ENCODE measurements at regions not wholly inside any gene's neighbourhood (a gene's known extent, or its start where the extent isn't known, plus 50 kb on each side); places are given as distances from the start of the nearest gene placed in this dataset.

GRCh38 chr7:86214734-86215133 is 429.0 kb upstream of the GRM3 start:
- TF ChIP-seq CTCF (conservative IDR thresholded peaks at IDR 0.05), result no peak
- Mint-ChIP-seq H3K4me1 (no peaks in the 10 kb centered on the region), H3K27me3 (ENCODE audit: low read depth) (no peaks in the 10 kb centered on the region), H3K4me3 (no peak overlapping the region), H3K9me3 (no peaks in the 10 kb centered on the region), H3K27ac (ENCODE audit: unreplicated experiment) (no peak overlapping the region), H3K36me3 (ENCODE audit: low read depth) (no peaks in the 10 kb centered on the region)
- DNase-seq (ENCODE audit: low read depth, low spot score), result no peak

- H3K27ac Mint-ChIP-seq (ENCODE audit: unreplicated experiment), result no peak overlapping the region
- H3K4me1 Mint-ChIP-seq, result no peaks in the 10 kb centered on the region
Observed at GRCh38 chr7:86212976-86213375, 430.7 kb upstream of the GRM3 start.

GRCh38 chr7:86209036-86209435 is 434.7 kb upstream of the GRM3 start:
- no peak overlapping the region for H3K4me3 Mint-ChIP-seq
- H3K27ac Mint-ChIP-seq (ENCODE audit: unreplicated experiment), result no peak overlapping the region
- H3K27me3 Mint-ChIP-seq (ENCODE audit: low read depth), result no peaks in the 10 kb centered on the region
- no peaks in the 10 kb centered on the region for H3K36me3 Mint-ChIP-seq (ENCODE audit: low read depth)
- DNase-seq (ENCODE audit: low read depth, low spot score), result no peak
- no peak for TF ChIP-seq CTCF (conservative IDR thresholded peaks at IDR 0.05)
- H3K4me1 Mint-ChIP-seq, result no peaks in the 10 kb centered on the region
- H3K9me3 Mint-ChIP-seq, result no peaks in the 10 kb centered on the region

More at GRCh38 chr7:86212976-86213375, 430.7 kb upstream of the GRM3 start:
- Mint-ChIP-seq H3K4me3 (no peak overlapping the region), H3K9me3 (no peaks in the 10 kb centered on the region), H3K27me3 (ENCODE audit: low read depth) (no peaks in the 10 kb centered on the region), H3K36me3 (ENCODE audit: low read depth) (no peaks in the 10 kb centered on the region)
- no peak for DNase-seq (ENCODE audit: low read depth, low spot score)
- TF ChIP-seq CTCF (conservative IDR thresholded peaks at IDR 0.05), result no peak

GRCh38 chr7:86207740-86208139 is 436.0 kb upstream of the GRM3 start:
- Mint-ChIP-seq H3K27me3 (ENCODE audit: low read depth) (no peaks in the 10 kb centered on the region), H3K27ac (ENCODE audit: unreplicated experiment) (no peak overlapping the region), H3K4me1 (no peaks in the 10 kb centered on the region), H3K9me3 (no peaks in the 10 kb centered on the region), H3K36me3 (ENCODE audit: low read depth) (peaks cover 3% of the 10 kb centered on the region), H3K4me3 (no peak overlapping the region)
- no peak for TF ChIP-seq CTCF (conservative IDR thresholded peaks at IDR 0.05)
- no peak for DNase-seq (ENCODE audit: low read depth, low spot score)

- Mint-ChIP-seq H3K27me3 (ENCODE audit: low read depth) (no peaks in the 10 kb centered on the region), H3K4me3 (no peak overlapping the region), H3K36me3 (ENCODE audit: low read depth) (peaks cover 6% of the 10 kb centered on the region), H3K4me1 (no peaks in the 10 kb centered on the region), H3K27ac (ENCODE audit: unreplicated experiment) (no peak overlapping the region), H3K9me3 (peaks cover 2% of the 10 kb centered on the region)
- no peak for TF ChIP-seq CTCF (conservative IDR thresholded peaks at IDR 0.05)
- no peak for DNase-seq (ENCODE audit: low read depth, low spot score)
Observed at GRCh38 chr7:86202833-86203232, 440.9 kb upstream of the GRM3 start.

- Mint-ChIP-seq H3K9me3 (peaks cover 2% of the 10 kb centered on the region), H3K27ac (ENCODE audit: unreplicated experiment) (no peak overlapping the region), H3K4me1 (no peaks in the 10 kb centered on the region), H3K27me3 (ENCODE audit: low read depth) (no peaks in the 10 kb centered on the region), H3K4me3 (no peak overlapping the region), H3K36me3 (ENCODE audit: low read depth) (peaks cover 6% of the 10 kb centered on the region)
- DNase-seq (ENCODE audit: low read depth, low spot score), result no peak
- TF ChIP-seq CTCF (conservative IDR thresholded peaks at IDR 0.05), result no peak
Observed at GRCh38 chr7:86201767-86202166, 441.9 kb upstream of the GRM3 start.

Measured in neural crest cell (in vitro differentiated cells).